Suprapubic skin (tissue), 4 donors: ENCODE measurements at regions not wholly inside any gene's neighbourhood (a gene's known extent, or its start where the extent isn't known, plus 50 kb on each side); places are given as distances from the start of the nearest gene placed in this dataset.

Experiments used
- DNase-seq, 2 donors: peaks; one replicate each; pipeline ENCODE4 v3.0.0-alpha.2; 2019; ENCODE audit warnings: low spot score in 2 of 2
- H3K27ac ChIP-seq: fragments of 200-600 bp; sonication (generic); one replicate; pipeline ENCODE4 v1.5.1; 2019
- H3K27me3 ChIP-seq: fragments of 200-600 bp; sonication (generic); one replicate; pipeline ENCODE4 v1.5.1; 2019
- H3K36me3 ChIP-seq: fragments of 200-600 bp; sonication (generic); one replicate; pipeline ENCODE4 v1.5.1; 2019
- H3K4me1 ChIP-seq: fragments of 200-600 bp; sonication (generic); one replicate; pipeline ENCODE4 v1.5.1; 2019
- H3K4me3 ChIP-seq: fragments of 200-600 bp; sonication (generic); one replicate; pipeline ENCODE4 v1.5.1; 2019; ENCODE audit warnings: mild to moderate bottlenecking
- H3K9me3 ChIP-seq: fragments of 200-600 bp; sonication (generic); one replicate; pipeline ENCODE4 v1.5.1; 2019
- EP300 ChIP-seq: sonication (generic); formaldehyde crosslinking; IDR thresholded peaks from one replicate; pipeline ENCODE4 v1.6.1; 2017; ENCODE audit warnings: antibody characterized with exemption
- POLR2A ChIP-seq, 2 donors: fragments of 450-650 bp; IDR thresholded peaks; one replicate each; pipeline ENCODE4 v1.6.1; 2017; ENCODE audit warnings: antibody characterized with exemption in 2 of 2, mild to moderate bottlenecking in 2 of 2, moderate library complexity in 2 of 2
- POLR2AphosphoS5 ChIP-seq, 3 donors: sonication (generic); formaldehyde crosslinking; IDR thresholded peaks; one replicate each; pipeline ENCODE4 v1.6.1; 2017; ENCODE audit warnings: antibody characterized with exemption in 3 of 3
- WGBS: methylation state at CpG from one replicate; pipeline ENCODE4 v1.1.5; 2018; 5-methylcytosine and 5-hydroxymethylcytosine counted together
- TF ChIP-seq, protein P1 (sequence below), 2 donors: fragments of 200-600 bp in 1 of 2; fragments of 450-650 bp in 1 of 2; sonication (generic) in 1 of 2; IDR thresholded peaks; one replicate each; pipeline ENCODE4 v1.5.1; 2016 to 2019; ENCODE audit warnings: antibody characterized with exemption in 2 of 2, mild to moderate bottlenecking in 1 of 2, moderate library complexity in 1 of 2

DNA sequence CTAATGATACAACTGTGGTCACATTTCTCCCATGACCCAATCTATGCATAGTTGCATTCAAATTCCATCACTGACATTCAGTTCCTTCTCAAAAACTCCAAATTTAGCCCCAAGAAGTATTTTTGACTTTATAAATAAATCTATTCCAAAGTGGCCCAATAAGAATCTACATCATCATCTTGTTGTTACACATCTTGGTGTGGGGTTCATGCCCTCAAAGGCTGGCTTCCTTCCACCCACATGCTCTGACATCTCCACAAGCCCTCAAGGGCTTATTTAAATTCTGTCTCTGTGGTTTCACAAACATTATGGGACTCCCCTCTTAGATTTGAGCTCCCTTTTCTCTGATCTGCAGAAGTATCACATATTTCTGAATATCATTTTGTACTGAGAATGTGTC, 585.3 kb upstream of the BTBD3 start:
- Histone ChIP-seq H3K4me1 (peaks cover 21% of the 10 kb centered on the region), H3K9me3 (no peaks in the 10 kb centered on the region), H3K27ac (no peak overlapping the region), H3K27me3 (no peaks in the 10 kb centered on the region), H3K36me3 (no peaks in the 10 kb centered on the region), H3K4me3 (no peak overlapping the region)
- DNase-seq, result no peak
- no peak for TF ChIP-seq EP300
- TF ChIP-seq, protein P1, sequence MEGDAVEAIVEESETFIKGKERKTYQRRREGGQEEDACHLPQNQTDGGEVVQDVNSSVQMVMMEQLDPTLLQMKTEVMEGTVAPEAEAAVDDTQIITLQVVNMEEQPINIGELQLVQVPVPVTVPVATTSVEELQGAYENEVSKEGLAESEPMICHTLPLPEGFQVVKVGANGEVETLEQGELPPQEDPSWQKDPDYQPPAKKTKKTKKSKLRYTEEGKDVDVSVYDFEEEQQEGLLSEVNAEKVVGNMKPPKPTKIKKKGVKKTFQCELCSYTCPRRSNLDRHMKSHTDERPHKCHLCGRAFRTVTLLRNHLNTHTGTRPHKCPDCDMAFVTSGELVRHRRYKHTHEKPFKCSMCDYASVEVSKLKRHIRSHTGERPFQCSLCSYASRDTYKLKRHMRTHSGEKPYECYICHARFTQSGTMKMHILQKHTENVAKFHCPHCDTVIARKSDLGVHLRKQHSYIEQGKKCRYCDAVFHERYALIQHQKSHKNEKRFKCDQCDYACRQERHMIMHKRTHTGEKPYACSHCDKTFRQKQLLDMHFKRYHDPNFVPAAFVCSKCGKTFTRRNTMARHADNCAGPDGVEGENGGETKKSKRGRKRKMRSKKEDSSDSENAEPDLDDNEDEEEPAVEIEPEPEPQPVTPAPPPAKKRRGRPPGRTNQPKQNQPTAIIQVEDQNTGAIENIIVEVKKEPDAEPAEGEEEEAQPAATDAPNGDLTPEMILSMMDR (IDR thresholded peaks at IDR 0.05), result no peak
- no peak for TF ChIP-seq POLR2AphosphoS5 (IDR thresholded peaks at IDR 0.05)

DNA sequence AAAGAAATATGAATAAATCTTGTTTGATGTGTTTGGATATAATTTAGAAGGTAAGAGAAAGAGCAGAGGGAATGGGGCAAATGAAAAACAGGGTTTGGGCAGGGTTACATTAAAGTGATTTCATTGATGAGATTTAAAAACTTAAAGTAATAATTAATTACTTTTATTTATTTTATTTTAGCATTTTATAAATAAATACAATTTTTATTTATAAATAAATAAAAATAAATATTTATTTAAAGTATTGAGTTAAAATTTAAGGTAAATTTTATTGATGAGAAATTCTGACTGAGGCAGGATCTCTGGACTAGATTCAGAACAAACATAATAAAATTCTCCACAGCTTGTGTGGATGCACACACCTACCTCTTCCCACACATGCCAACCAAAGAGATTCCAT, 584.1 kb upstream of the BTBD3 start:
- H3K36me3 ChIP-seq, result no peaks in the 10 kb centered on the region
- H3K4me3 ChIP-seq, result no peak overlapping the region
- DNase-seq, result no peak
- no peak for TF ChIP-seq EP300
- TF ChIP-seq POLR2AphosphoS5 (IDR thresholded peaks at IDR 0.05), result no peak
- TF ChIP-seq, protein P1 (IDR thresholded peaks at IDR 0.05), result no peak
- no peak for TF ChIP-seq POLR2A (IDR thresholded peaks at IDR 0.05)
- no peak overlapping the region for H3K27ac ChIP-seq
- peaks cover 23% of the 10 kb centered on the region for H3K4me1 ChIP-seq
- no peaks in the 10 kb centered on the region for H3K27me3 ChIP-seq
- no peaks in the 10 kb centered on the region for H3K9me3 ChIP-seq

DNA sequence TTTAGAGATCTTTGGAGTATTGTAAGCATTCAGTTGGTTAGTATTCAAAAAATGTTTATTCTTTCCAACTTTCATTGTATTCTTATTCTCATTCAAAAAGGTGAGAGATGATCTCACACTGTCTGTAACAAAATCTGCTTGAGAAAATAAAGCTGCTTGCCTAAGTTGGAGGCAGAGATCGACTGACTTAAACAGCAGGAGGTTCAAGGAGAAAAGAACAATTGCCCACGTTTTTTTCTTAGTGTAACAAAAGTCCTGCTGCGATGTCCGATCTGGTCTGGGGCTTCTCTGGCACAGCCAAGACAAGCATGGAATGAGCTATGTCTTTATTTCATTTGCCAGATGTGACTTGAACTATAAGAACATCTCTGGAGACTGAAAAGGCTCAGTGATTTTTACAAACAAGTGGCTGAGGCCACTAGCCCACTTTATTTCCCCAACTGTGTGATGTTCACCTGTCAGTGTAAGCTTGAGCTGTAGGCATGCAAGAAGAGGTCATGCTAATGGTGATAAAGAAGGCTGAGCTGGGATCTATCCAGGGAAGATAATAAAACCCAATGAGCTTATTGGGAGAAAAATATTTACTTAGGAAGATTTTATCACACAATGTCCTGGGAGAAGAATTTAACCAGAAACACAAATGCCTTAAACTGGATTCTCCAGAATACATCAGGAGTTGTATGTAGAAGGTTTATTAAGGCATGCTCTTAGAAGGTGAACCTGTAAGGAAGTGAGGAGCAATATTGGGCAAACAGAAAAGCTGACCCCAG, 580.1 kb upstream of the BTBD3 start:
- Histone ChIP-seq H3K27me3 (no peaks in the 10 kb centered on the region), H3K4me3 (no peak overlapping the region), H3K27ac (no peak overlapping the region), H3K4me1 (peaks cover 17% of the 10 kb centered on the region), H3K9me3 (no peaks in the 10 kb centered on the region), H3K36me3 (no peaks in the 10 kb centered on the region)
- TF ChIP-seq POLR2A (IDR thresholded peaks at IDR 0.05) (no peak), EP300 (no peak), POLR2AphosphoS5 (IDR thresholded peaks at IDR 0.05) (no peak)
- TF ChIP-seq, protein P1 (IDR thresholded peaks at IDR 0.05), result no peak
- no peak for DNase-seq
- WGBS, result 71% methylated on average over 4 of the region's 4 CpGs

DNA sequence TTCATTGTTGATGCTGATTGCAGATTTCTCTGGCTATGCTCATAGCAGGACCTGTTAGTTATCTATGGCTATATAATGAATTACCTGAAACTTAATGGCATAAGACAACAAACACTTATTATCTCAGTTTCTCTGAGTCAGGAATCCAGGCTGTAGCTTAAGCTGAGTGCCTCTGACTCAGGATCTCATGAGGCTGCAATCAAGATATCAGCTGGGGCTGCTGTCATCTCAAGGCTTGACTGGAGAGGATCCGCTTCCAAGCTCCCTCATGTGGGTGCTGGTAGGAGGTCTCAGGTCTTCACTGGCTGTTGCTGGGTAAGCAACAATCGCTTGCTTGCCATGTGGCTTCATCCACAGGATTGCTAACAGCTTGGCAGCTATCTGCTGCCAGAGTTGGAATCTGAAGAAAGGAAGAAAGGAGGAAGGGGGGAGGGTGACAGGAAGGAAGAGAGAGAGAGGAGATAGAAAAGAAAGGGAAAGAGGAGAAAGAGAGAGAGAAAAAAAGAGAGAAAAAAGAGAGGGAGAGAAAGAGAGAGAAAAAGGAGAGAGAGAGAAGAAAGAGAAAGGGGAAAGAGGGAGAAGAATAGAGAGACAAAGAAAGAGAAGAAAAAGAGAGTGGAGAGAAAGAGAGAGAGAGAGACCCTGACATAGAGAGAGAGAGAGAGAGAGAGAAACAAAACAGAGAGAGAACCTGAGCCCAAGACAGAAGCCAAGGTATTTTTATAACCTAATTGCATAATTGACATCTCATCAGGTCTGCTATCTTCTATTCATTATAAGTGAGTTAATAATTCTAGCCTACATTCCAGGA, 579.0 kb upstream of the BTBD3 start:
- Histone ChIP-seq H3K4me3 (no peak overlapping the region), H3K27me3 (no peaks in the 10 kb centered on the region), H3K36me3 (no peaks in the 10 kb centered on the region), H3K4me1 (peaks cover 15% of the 10 kb centered on the region), H3K27ac (no peak overlapping the region), H3K9me3 (no peaks in the 10 kb centered on the region)
- DNase-seq, result no peak
- WGBS, result 61% methylated on average over 2 of the region's 2 CpGs
- TF ChIP-seq POLR2AphosphoS5 (IDR thresholded peaks at IDR 0.05) (no peak), POLR2A (IDR thresholded peaks at IDR 0.05) (no peak), EP300 (no peak)
- TF ChIP-seq, protein P1 (IDR thresholded peaks at IDR 0.05), result no peak

DNA sequence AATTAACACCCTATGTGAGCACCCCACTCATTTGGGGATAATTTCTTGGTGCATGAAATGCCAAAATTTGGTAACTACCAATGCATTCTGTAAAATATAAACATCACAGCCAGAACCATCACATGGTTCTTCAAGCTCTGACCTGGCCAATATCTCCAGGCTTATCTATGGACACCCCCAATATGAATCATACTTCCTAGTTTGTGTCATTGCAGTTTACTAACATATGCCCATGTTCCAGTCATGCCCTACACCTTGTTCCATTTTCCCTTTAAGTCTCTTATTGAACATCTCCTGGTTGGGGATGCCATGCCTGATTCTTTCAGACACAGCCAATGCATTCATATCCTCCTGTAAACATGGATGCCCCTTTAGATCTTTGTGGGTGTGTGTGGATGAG, 572.8 kb upstream of the BTBD3 start:
- Histone ChIP-seq H3K36me3 (no peaks in the 10 kb centered on the region), H3K27ac (no peak overlapping the region), H3K4me1 (peaks cover 3% of the 10 kb centered on the region), H3K4me3 (no peak overlapping the region), H3K27me3 (no peaks in the 10 kb centered on the region), H3K9me3 (no peaks in the 10 kb centered on the region)
- no peak for TF ChIP-seq POLR2A (IDR thresholded peaks at IDR 0.05)
- no peak for TF ChIP-seq EP300
- TF ChIP-seq, protein P1 (IDR thresholded peaks at IDR 0.05), result no peak
- no peak for TF ChIP-seq POLR2AphosphoS5 (IDR thresholded peaks at IDR 0.05)
- DNase-seq, result no peak
